Epithelial cell of esophagus (primary cell): ENCODE measurements at regions not wholly inside any gene's neighbourhood (a gene's known extent, or its start where the extent isn't known, plus 50 kb on each side); places are given as distances from the start of the nearest gene placed in this dataset.

Source experiments
- DNase-seq: peaks from one replicate; pipeline ENCODE4 v3.0.0; 2010; ENCODE audit warnings: low read depth
- H3K4me3 ChIP-seq: 2 replicates; pipeline ENCODE4 v1.5.1; 2011; ENCODE audit warnings: mild to moderate bottlenecking, low read length, control low read depth
- TF ChIP-seq, protein P1 (sequence below): IDR thresholded peaks from 2 replicates; pipeline ENCODE4 v1.5.1; 2011; ENCODE audit warnings: low read depth, mild to moderate bottlenecking, low read length, control low read depth, inconsistent platforms; ENCODE audit not compliant: insufficient read depth; ENCODE audit errors: missing control alignments

- DNase-seq, result no peak
- TF ChIP-seq, protein P1, sequence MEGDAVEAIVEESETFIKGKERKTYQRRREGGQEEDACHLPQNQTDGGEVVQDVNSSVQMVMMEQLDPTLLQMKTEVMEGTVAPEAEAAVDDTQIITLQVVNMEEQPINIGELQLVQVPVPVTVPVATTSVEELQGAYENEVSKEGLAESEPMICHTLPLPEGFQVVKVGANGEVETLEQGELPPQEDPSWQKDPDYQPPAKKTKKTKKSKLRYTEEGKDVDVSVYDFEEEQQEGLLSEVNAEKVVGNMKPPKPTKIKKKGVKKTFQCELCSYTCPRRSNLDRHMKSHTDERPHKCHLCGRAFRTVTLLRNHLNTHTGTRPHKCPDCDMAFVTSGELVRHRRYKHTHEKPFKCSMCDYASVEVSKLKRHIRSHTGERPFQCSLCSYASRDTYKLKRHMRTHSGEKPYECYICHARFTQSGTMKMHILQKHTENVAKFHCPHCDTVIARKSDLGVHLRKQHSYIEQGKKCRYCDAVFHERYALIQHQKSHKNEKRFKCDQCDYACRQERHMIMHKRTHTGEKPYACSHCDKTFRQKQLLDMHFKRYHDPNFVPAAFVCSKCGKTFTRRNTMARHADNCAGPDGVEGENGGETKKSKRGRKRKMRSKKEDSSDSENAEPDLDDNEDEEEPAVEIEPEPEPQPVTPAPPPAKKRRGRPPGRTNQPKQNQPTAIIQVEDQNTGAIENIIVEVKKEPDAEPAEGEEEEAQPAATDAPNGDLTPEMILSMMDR, result no peak
- no peak overlapping the region for H3K4me3 ChIP-seq
These were observed 310.3 kb upstream of the ZNF521 start for GRCh38 chr18:25662272-25662671.

DNA sequence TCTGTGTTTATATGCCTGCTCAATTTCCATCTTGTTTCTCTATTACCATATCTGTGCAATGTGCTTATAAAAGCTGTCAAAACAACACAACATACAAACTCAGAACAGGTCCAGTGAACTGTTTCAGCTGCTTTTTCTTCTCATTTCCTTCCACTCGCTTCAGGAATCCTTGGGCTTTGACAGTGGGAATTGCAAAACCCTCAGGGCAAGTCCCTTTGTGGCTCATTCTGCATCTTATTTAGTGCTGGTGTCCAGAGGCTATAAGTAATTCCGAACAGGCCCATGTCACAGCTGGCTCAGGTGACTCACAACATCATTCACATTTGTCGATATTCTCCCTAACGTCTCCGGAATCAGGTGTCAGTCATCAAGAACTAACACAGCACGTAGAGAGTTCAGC, 309.9 kb upstream of the ZNF521 start:
- TF ChIP-seq, protein P1, result no peak
- no peak overlapping the region for H3K4me3 ChIP-seq
- DNase-seq, result no peak

- TF ChIP-seq, protein P1, result no peak
These were observed 307.6 kb upstream of the ZNF521 start for GRCh38 chr18:25659541-25659940.

DNA sequence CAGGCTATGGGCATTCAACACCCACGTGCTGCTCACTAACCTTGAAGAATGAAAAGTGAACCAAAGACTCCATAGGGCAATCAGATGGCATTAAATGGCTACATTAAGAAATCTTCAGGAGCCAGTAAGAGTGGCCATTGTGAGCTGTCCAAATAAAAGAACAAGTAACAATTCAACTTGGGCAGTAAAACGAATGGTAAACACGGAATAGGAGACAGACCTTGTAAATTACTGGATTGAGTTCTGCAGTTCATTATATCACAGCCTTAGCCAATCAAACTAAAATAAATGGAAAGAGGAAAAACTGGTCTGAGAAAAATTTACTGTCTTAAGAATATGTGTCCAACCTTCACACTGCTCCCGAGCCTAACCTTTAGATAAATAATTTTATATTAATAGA, 306.5 kb upstream of the ZNF521 start:
- TF ChIP-seq, protein P1, result no peak
- no peak for DNase-seq
- no peak overlapping the region for H3K4me3 ChIP-seq

More at GRCh38 chr18:25659541-25659940, 307.6 kb upstream of the ZNF521 start:
- DNase-seq, result no peak
- H3K4me3 ChIP-seq, result no peak overlapping the region

DNA sequence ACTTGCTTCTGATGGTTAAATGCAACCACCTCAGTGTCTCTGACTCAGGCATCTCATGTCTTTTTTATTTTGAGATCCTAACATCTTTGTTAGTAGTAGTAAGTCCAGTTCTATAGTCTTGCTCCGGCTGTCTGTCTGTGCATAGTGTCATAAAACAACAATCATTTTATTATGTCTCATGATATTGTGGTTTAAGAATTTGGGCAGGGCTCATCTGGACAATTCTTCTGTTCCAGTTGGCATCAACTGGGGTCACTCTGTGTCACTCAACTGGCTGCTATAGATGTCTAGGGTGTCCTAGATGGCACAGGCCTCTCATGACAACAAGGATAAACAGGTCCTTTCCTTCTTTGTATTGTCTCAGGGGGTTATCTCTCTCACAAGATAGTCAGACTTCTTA, 299.6 kb upstream of the ZNF521 start:
- TF ChIP-seq, protein P1, result no peak
- H3K4me3 ChIP-seq, result no peak overlapping the region
- DNase-seq, result no peak

- DNase-seq, result no peak
- no peak overlapping the region for H3K4me3 ChIP-seq
- TF ChIP-seq, protein P1, result no peak
These were observed 298.4 kb upstream of the ZNF521 start for GRCh38 chr18:25650201-25650941.

DNA sequence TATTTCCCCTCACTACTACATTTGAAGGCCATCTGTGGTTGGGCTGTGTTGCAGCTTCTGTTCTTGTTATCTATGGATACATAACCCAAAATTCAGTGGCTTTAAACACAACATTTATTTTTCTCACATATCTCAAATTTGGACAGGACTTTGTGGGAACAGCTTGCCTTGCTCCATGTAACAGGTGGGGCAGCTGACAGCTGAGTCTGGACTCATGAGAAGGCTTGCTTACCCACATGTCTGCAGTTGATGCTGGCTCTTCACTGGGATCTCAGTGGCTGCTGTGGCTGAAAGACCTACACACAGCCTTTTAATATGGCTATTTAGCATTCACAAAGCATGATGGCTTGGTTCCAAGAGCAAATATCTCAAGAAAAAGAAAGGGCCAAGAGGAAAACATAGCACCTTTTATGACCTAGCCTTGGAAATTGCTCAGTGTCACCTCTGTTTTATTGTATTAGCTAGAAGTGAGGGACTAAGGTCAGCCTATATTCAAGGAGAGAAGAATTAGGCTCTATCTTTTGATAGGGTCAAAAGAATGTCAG, 296.8 kb upstream of the ZNF521 start:
- DNase-seq, result no peak
- no peak overlapping the region for H3K4me3 ChIP-seq
- TF ChIP-seq, protein P1, result no peak
